ENCODE measurements at regions not wholly inside any gene's neighbourhood (a gene's known extent, or its start where the extent isn't known, plus 50 kb on each side); places are given as distances from the start of the nearest gene placed in this dataset.

DNA sequence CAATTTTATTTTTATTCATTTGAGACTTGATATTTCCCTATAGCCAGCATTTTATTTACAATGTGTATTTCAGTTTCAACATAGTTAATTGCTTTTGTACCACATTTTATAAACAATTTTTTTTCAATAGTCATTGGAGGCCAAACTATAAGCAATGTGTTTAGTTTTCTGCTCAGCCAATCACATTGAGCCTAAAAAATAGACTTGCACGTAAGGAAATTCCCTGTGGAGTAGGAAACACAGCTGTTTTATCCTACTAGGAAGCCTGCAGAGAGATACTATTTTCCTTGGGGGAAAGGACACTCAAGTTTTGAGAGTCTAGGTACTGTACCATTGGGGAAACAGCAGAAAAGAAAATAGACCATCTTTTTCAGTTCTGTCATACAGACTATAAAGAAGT lies 410.2 kb upstream of the GOT2 start:
- no peak for TF ChIP-seq CTCF (IDR thresholded peaks at IDR 0.05; ENCODE audit: insufficient read depth, low read length, severe bottlenecking)
- DNase-seq (ENCODE audit: low read depth): no peak
- H3K36me3 ChIP-seq (ENCODE audit: control insufficient read depth, insufficient read depth, low read length): no peaks in the 10 kb centered on the region
- FAIRE-seq: no peak
- H3K27me3 ChIP-seq (ENCODE audit: control insufficient read depth, insufficient read depth, low read length): no peaks in the 10 kb centered on the region
- no peak overlapping the region for H3K4me3 ChIP-seq (ENCODE audit: low read depth, low read length)

DNA sequence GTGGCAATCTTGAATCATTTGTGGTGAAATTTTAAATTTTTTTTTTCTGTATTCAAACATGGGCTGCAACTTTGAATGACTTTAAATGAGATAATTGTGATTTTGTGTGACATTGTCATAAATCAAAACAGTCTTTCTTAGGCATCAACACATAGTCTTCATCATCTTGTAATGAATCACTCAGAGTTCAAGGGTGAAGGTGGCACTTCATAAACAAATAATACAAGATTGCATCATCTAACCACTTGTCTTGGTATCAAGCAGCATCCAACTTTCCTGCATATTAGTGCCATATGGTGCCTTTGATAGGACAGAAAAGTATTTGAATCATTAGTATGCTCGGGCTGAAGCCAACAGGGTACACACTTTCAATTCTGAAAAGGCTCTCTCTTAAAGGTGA lies 392.4 kb upstream of the GOT2 start:
- no peak for TF ChIP-seq CTCF (IDR thresholded peaks at IDR 0.05; ENCODE audit: insufficient read depth, low read length, severe bottlenecking)
- FAIRE-seq (no peak), DNase-seq (ENCODE audit: low read depth) (no peak)
- Histone ChIP-seq H3K36me3 (ENCODE audit: control insufficient read depth, insufficient read depth, low read length) (no peaks in the 10 kb centered on the region), H3K4me3 (ENCODE audit: low read depth, low read length) (no peak overlapping the region), H3K27me3 (ENCODE audit: control insufficient read depth, insufficient read depth, low read length) (no peaks in the 10 kb centered on the region)

DNA sequence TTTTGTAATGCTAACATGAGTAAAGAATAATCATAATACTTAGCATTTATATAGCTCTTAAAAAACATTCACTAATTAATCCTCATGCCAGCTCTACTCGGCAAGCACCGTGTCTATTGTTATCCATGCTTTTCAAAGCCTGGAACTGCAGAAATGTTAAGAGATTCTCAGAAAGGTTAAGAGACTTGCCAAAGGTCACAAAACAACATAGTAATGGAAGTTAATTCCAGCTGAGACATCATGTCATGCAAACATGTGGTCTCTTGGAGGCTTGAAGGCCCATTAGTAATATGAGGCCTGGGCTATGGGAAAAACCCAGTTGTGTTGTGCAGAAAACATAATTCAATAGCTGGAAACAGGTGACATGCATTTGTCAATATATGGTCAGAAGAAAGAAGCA lies 389.9 kb upstream of the GOT2 start:
- H3K27me3 ChIP-seq (ENCODE audit: control insufficient read depth, insufficient read depth, low read length): no peaks in the 10 kb centered on the region
- TF ChIP-seq CTCF (IDR thresholded peaks at IDR 0.05; ENCODE audit: insufficient read depth, low read length, severe bottlenecking): no peak
- H3K4me3 ChIP-seq (ENCODE audit: low read depth, low read length): no peak overlapping the region
- FAIRE-seq (no peak), DNase-seq (ENCODE audit: low read depth) (no peak)
- H3K36me3 ChIP-seq (ENCODE audit: control insufficient read depth, insufficient read depth, low read length): no peaks in the 10 kb centered on the region

DNA sequence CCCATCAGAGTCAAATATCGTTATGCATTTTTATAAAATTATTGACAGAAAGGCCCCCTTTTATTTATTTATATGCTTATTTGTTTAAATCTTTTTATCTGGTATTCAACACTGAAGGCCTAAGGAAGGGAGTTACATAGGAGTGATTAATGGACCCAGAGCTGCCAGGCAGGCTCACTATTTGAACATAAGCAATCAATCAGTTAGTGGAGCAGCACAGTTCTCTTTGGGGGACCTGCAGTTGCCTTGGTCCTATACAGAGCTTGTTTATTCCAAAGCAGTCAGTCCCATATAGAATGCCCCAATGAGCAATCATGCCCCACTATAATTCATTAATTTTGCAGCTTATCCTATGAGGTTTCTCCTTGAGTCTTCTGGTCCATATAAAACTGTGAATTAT lies 389.4 kb upstream of the GOT2 start:
- Histone ChIP-seq H3K36me3 (ENCODE audit: control insufficient read depth, insufficient read depth, low read length) (no peaks in the 10 kb centered on the region), H3K27me3 (ENCODE audit: control insufficient read depth, insufficient read depth, low read length) (no peaks in the 10 kb centered on the region), H3K4me3 (ENCODE audit: low read depth, low read length) (no peak overlapping the region)
- DNase-seq (ENCODE audit: low read depth) (no peak), FAIRE-seq (no peak)
- no peak for TF ChIP-seq CTCF (IDR thresholded peaks at IDR 0.05; ENCODE audit: insufficient read depth, low read length, severe bottlenecking)

DNA sequence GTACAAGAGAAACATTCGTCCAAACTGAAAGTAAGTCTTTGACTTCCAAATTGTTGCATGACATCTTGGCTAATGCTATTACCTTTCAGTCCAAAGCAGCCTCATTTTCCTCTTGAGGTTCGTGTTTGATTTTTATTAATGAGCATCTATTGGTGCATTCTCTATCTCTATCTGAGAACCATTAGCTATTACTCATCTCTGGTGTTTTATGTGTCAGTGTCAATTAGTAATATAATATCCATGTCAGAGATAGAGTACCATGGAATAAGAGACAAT lies 388.1 kb upstream of the GOT2 start:
- H3K36me3 ChIP-seq (ENCODE audit: control insufficient read depth, insufficient read depth, low read length): no peaks in the 10 kb centered on the region
- no peak overlapping the region for H3K4me3 ChIP-seq (ENCODE audit: low read depth, low read length)
- DNase-seq (ENCODE audit: low read depth): no peak
- FAIRE-seq: no peak
- TF ChIP-seq CTCF (IDR thresholded peaks at IDR 0.05; ENCODE audit: insufficient read depth, low read length, severe bottlenecking): no peak
- no peaks in the 10 kb centered on the region for H3K27me3 ChIP-seq (ENCODE audit: control insufficient read depth, insufficient read depth, low read length)

GRCh38 chr16:59121411-59122261 lies 387.5 kb upstream of the GOT2 start:
- DNase-seq (ENCODE audit: low read depth) (no peak), FAIRE-seq (no peak)
- no peak for TF ChIP-seq CTCF (IDR thresholded peaks at IDR 0.05; ENCODE audit: insufficient read depth, low read length, severe bottlenecking)
- Histone ChIP-seq H3K36me3 (ENCODE audit: control insufficient read depth, insufficient read depth, low read length) (no peaks in the 10 kb centered on the region), H3K4me3 (ENCODE audit: low read depth, low read length) (no peak overlapping the region), H3K27me3 (ENCODE audit: control insufficient read depth, insufficient read depth, low read length) (no peaks in the 10 kb centered on the region)

Data from bronchial epithelial cell (primary cell).